22Rv1 (cell line): ENCODE measurements at regions not wholly inside any gene's neighbourhood (a gene's known extent, or its start where the extent isn't known, plus 50 kb on each side); places are given as distances from the start of the nearest gene placed in this dataset.

Source experiments
- CTCF ChIP-seq: fragments of 450-650 bp; IDR thresholded peaks from 2 replicates; pipeline ENCODE4 v1.5.1; 2017; ENCODE audit warnings: mild to moderate bottlenecking
- ZFX ChIP-seq: fragments of 450-650 bp; IDR thresholded peaks from 2 replicates; pipeline ENCODE4 v1.6.1; 2017; ENCODE audit warnings: antibody characterized with exemption, borderline replicate concordance

- no peak for TF ChIP-seq ZFX
- no peak for TF ChIP-seq CTCF
Observed at GRCh38 chr12:75756111-75756510, 244.7 kb upstream of the KRR1 start.
